ENCODE measurements at regions not wholly inside any gene's neighbourhood (a gene's known extent, or its start where the extent isn't known, plus 50 kb on each side); places are given as distances from the start of the nearest gene placed in this dataset.

GRCh38 chr20:55242853-55243252, 762.5 kb downstream of the CBLN4 start:
- no peak for DNase-seq

DNA sequence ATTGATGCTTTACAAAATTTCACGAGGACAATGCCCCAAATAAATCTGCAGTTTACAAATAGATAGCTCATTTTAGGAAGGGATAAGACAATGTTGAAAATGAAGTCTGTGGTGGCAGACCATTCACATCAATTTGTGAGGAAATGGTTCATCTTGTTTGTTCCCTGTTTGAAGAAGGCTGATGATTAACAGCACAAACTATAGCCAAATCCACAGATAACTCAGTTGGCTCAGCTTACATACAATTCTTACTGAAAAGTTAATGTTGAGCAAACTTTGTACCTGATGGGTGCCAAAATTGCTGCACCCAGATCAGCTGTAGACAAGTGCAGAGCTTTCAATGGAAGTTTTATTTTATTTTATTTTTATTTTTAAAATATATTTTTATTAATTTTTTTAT, 763.9 kb downstream of the DOK5 start:
- DNase-seq, result no peak

GRCh38 chr20:55232647-55233046, 757.3 kb downstream of the DOK5 start:
- DNase-seq, result no peak

- no peak for DNase-seq
These were observed 754.1 kb downstream of the DOK5 start for GRCh38 chr20:55229451-55229850.

DNA sequence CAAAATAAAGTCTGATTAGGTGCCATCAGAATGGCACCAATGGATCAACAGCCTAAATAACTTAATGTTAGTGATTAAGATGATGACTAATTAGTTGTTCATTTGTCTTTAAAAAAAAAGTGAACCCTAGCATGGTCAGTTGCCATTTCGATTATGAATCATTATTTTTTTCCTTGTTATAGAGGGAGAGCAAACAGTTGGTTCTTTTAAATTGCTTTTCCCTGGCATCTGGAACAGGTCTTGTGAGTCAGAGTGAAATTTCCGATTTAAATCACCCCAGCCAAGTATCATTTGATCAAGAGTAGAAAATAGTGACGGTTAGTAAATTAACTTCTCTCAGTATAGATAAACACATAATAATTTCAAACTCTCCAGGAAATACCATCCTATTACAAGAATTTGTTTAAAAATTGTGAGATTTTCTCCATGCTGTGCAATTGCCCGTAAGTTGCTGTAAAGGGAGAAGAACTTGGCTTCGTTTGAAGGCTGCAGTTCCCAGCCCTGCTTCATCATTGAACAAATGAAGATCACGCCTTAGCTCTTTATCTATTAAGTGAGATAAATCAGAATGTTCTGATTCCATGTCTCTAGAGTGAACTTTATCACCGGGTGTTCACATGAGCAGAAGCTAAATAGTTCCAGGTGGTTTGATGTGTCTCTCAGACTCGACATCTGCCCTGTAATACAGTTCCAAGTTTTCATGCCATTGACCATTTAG, 741.3 kb downstream of the DOK5 start:
- no peak for DNase-seq

- DNase-seq, result no peak
These were observed 738.3 kb downstream of the DOK5 start for GRCh38 chr20:55213653-55214052.

- DNase-seq, result no peak
These were observed 736.1 kb downstream of the DOK5 start for GRCh38 chr20:55211481-55211880.

- DNase-seq, result peak; percentile 39
These were observed 730.3 kb downstream of the DOK5 start for GRCh38 chr20:55205665-55206064.

DNA sequence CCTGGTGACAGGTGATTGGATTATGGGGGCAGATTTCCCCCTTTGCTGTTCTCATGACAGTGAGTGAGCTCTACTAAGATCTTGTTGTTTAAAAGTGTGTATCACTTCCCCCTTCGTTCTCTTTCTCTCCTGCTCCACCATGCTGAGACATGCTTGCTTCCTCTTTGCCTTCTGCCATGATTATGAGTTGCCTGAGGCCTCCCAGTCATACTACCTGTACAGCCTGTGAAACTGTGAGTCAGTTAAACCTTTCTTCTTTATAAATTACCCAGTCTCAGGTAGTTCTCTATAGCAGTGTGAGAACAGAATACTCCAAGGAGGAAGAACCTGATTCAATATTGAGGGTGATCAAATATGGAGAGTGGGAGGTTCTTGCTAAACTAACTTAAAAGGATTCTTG, 724.9 kb downstream of the DOK5 start:
- no peak for DNase-seq

DNA sequence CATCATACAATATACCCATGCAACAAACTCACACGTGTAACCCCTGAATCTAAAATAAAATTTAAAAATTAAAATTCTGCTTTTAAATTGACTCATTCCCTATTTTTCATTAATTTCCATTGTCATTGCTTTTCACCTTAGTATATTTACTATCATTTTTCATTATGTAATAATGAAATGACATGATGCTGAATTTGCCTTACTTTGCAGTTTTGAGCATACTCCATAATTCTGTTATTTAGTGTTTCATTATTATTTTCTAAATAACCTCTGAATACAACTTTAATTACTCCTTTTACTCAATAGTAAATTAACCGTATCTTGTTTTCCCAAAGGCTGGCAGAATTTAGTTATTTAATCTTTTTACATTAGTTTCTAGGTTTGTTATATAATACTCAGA, 719.6 kb downstream of the DOK5 start:
- DNase-seq, result no peak

GRCh38 chr20:55186228-55186627, 710.8 kb downstream of the DOK5 start:
- no peak for DNase-seq

DNA sequence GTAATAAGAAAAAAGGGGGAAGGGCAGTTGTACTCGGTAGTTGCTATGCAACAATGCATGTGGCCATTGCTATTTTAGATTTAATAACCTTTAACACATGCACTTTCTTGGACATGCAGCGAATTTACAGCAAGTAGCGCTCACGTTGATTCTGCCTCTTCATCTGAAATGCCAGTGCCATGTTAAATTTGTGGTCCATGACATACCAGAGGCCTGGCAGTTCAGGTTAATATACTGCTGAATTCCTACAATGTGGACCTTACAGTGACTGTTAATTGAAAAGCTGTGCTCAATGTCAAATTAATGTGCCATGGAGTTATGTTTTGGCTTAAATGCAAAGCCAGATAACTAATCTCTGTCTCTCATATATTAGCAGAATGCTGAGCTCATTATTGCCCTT, 699.7 kb downstream of the DOK5 start:
- no peak for DNase-seq

- peak; percentile 14 for DNase-seq
These were observed 699.2 kb downstream of the DOK5 start for GRCh38 chr20:55174635-55175034.

GRCh38 chr20:55174172-55174571, 698.8 kb downstream of the DOK5 start:
- peak; percentile 67 for DNase-seq

GRCh38 chr20:55173601-55174000, 698.2 kb downstream of the DOK5 start:
- DNase-seq, result peak; percentile 19

DNA sequence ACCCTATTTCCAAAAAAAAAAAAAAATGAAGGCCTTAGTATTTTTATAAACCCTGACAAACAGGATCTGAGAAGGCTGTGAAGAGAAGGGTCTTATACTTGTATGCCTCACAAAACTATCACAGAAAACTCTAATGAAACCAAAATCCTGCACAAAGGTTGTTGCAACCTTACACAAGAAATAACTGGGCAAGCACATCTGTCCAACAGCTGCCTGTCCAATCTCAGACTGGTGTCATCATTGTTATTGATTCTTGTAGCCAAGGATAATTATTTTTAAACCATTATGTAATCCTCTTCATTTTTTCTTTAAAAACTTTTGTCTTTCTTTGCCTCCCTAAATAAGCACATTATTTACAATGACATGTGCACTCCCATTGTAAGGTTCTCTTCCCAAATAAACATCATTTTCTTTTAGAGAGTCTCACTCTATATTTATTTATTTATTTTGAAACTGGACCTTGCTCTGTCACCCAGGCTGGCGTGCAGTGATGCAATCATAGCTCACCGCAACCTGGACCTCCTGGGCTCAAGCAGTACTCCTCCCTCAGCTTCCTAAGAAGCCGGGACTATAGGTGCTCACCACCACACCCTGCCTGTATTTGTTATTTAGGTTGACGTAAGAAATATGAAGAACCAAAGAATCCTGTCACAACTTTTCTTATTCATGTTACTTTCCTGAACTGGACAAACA, 697.1 kb downstream of the DOK5 start:
- DNase-seq, result no peak

- DNase-seq, result no peak
These were observed 690.7 kb downstream of the DOK5 start for GRCh38 chr20:55166063-55166462.

GRCh38 chr20:55160996-55161395, 685.6 kb downstream of the DOK5 start:
- DNase-seq, result peak; percentile 99

DNA sequence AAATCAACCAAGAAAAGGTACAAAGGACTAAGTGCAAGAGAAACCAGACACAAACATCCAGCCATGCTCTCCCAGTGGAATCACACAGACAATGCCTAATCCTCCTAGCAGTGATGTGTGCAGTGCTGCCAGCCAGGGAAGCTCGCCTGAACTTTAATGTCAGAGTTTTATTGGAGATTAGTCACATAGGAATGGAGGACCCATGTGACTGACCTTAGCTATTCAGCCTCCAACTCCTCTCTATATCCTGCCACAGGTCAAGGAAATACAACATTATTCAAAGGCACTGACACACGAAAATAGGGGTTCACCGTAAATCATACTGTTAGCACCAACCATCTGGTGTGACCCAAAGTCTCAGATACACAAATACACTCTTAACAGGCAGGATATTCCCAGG, 684.6 kb downstream of the DOK5 start:
- DNase-seq, result peak; percentile 83

- DNase-seq, result no peak
These were observed 683.8 kb downstream of the DOK5 start for GRCh38 chr20:55159230-55159629.

- peak; percentile 30 for DNase-seq
These were observed 683.1 kb downstream of the DOK5 start for GRCh38 chr20:55158446-55158845.

GRCh38 chr20:55155360-55155759, 680.0 kb downstream of the DOK5 start:
- no peak for DNase-seq

GRCh38 chr20:55153001-55153645, 677.7 kb downstream of the DOK5 start:
- no peak for DNase-seq

- no peak for DNase-seq
These were observed 675.8 kb downstream of the DOK5 start for GRCh38 chr20:55151171-55151570.

Measured in NCI-H226 (cell line).